B cell (primary cell): ENCODE measurements at regions not wholly inside any gene's neighbourhood (a gene's known extent, or its start where the extent isn't known, plus 50 kb on each side); places are given as distances from the start of the nearest gene placed in this dataset.

Source experiments
- EZH2 ChIP-seq: IDR thresholded peaks from 2 replicates; pipeline ENCODE4 v1.6.1; 2012; ENCODE audit warnings: borderline replicate concordance, low read depth, mild to moderate bottlenecking, moderate library complexity, low read length; ENCODE audit not compliant: insufficient read depth, poor library complexity, severe bottlenecking
- TF ChIP-seq, protein P1 (sequence below): fragments of 200-600 bp; IDR thresholded peaks from one replicate; pipeline ENCODE4 v1.8.0; 2022; ENCODE audit warnings: antibody characterized with exemption, mild to moderate bottlenecking

DNA sequence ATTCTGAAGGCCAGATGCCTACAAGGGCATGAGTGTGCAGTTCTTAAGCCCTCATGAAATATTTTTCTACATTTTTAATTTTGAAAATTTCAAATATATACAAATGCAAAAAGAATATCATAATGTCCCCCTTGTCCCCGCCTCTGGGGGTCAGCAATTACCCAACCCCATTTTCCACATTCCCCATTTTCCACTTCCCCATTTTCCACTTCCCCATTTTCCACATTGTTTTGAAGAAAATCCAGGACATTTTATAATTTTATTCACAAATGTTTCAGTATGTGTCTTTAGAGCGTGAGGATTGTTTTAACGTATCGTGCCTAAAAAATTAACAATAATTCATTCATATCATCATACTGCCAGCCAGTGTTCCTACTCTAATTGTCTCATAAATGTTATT, 403.6 kb upstream of the RAB6C start:
- TF ChIP-seq, protein P1, sequence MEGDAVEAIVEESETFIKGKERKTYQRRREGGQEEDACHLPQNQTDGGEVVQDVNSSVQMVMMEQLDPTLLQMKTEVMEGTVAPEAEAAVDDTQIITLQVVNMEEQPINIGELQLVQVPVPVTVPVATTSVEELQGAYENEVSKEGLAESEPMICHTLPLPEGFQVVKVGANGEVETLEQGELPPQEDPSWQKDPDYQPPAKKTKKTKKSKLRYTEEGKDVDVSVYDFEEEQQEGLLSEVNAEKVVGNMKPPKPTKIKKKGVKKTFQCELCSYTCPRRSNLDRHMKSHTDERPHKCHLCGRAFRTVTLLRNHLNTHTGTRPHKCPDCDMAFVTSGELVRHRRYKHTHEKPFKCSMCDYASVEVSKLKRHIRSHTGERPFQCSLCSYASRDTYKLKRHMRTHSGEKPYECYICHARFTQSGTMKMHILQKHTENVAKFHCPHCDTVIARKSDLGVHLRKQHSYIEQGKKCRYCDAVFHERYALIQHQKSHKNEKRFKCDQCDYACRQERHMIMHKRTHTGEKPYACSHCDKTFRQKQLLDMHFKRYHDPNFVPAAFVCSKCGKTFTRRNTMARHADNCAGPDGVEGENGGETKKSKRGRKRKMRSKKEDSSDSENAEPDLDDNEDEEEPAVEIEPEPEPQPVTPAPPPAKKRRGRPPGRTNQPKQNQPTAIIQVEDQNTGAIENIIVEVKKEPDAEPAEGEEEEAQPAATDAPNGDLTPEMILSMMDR: no peak
- no peak for TF ChIP-seq EZH2
